Mesendoderm (in vitro differentiated cells): ENCODE measurements at regions not wholly inside any gene's neighbourhood (a gene's known extent, or its start where the extent isn't known, plus 50 kb on each side); places are given as distances from the start of the nearest gene placed in this dataset.
A peak's percentile ranks its signal among the peaks of the same experiment; 100 is the strongest.

ENCODE experiments used
- DNase-seq: peaks from one replicate; pipeline ENCODE4 v3.0.0; 2013
- H2AK5ac ChIP-seq: 2 replicates; pipeline ENCODE4 v1.6.1; 2013; ENCODE audit warnings: low read length, inconsistent platforms
- H2BK120ac ChIP-seq: 2 replicates; pipeline ENCODE4 v1.6.1; 2013; ENCODE audit warnings: low read depth, mild to moderate bottlenecking, low read length, moderate library complexity, mixed read lengths
- H2BK15ac ChIP-seq: replicated peaks from 2 replicates; pipeline ENCODE4 v1.6.1; 2013; ENCODE audit warnings: low read depth, mild to moderate bottlenecking, moderate library complexity
- H2BK5ac ChIP-seq: 2 replicates; pipeline ENCODE4 v1.6.1; 2013; ENCODE audit warnings: low read length, inconsistent platforms
- H3K18ac ChIP-seq: 2 replicates; pipeline ENCODE4 v1.6.1; 2013; ENCODE audit warnings: mild to moderate bottlenecking, low read length, mixed read lengths
- H3K23ac ChIP-seq: one replicate; pipeline ENCODE4 v1.6.1; 2013; ENCODE audit warnings: low read length
- H3K27ac ChIP-seq: 2 replicates; pipeline ENCODE4 v1.5.1; 2013; ENCODE audit warnings: low read depth, mild to moderate bottlenecking, inconsistent platforms, low read length, moderate library complexity
- H3K27me3 ChIP-seq: 2 replicates; pipeline ENCODE4 v1.6.1; 2013; ENCODE audit warnings: low read length, control low read depth, mild to moderate bottlenecking, inconsistent platforms; ENCODE audit not compliant: insufficient read depth, poor library complexity
- H3K36me3 ChIP-seq: 2 replicates; pipeline ENCODE4 v1.6.1; 2013; ENCODE audit warnings: low read length, inconsistent platforms; ENCODE audit not compliant: control insufficient read depth, insufficient read depth
- H3K4ac ChIP-seq: one replicate; pipeline ENCODE4 v1.6.1; 2013; ENCODE audit warnings: low read depth, mild to moderate bottlenecking, low read length, moderate library complexity
- H3K4me1 ChIP-seq: 2 replicates; pipeline ENCODE4 v1.6.1; 2013; ENCODE audit warnings: low read depth, low read length, inconsistent platforms; ENCODE audit not compliant: control insufficient read depth
- H3K4me2 ChIP-seq: 2 replicates; pipeline ENCODE4 v1.6.1; 2013; ENCODE audit warnings: low read length
- H3K4me3 ChIP-seq: 2 replicates; pipeline ENCODE4 v1.5.1; 2013; ENCODE audit warnings: mild to moderate bottlenecking, low read length
- H3K56ac ChIP-seq: one replicate; pipeline ENCODE4 v1.6.1; 2013; ENCODE audit warnings: low read length
- H3K79me1 ChIP-seq: 2 replicates; pipeline ENCODE4 v1.6.1; 2013; ENCODE audit warnings: low read length, inconsistent platforms
- H3K79me2 ChIP-seq: 2 replicates; pipeline ENCODE4 v1.6.1; 2013; ENCODE audit warnings: mild to moderate bottlenecking, low read length; ENCODE audit not compliant: control insufficient read depth, insufficient read depth
- H3K9ac ChIP-seq: 2 replicates; pipeline ENCODE4 v1.6.1; 2013; ENCODE audit warnings: low read length, inconsistent platforms
- H4K5ac ChIP-seq: one replicate; pipeline ENCODE4 v1.6.1; 2013; ENCODE audit warnings: low read length
- H4K8ac ChIP-seq: one replicate; pipeline ENCODE4 v1.6.1; 2013; ENCODE audit warnings: low read depth, mild to moderate bottlenecking, control low read depth, low read length, moderate library complexity
- WGBS: extraction: QIAGEN DNeasy Blood & Tissue Kit; methylation state at CpG from one replicate; pipeline ENCODE4 v1.1.7; 2013; ENCODE audit warnings: low lambda C conversion rate, missing lambda C conversion rate; ENCODE audit not compliant: insufficient coverage; ENCODE audit errors: extremely low coverage; 5-methylcytosine and 5-hydroxymethylcytosine counted together

DNA sequence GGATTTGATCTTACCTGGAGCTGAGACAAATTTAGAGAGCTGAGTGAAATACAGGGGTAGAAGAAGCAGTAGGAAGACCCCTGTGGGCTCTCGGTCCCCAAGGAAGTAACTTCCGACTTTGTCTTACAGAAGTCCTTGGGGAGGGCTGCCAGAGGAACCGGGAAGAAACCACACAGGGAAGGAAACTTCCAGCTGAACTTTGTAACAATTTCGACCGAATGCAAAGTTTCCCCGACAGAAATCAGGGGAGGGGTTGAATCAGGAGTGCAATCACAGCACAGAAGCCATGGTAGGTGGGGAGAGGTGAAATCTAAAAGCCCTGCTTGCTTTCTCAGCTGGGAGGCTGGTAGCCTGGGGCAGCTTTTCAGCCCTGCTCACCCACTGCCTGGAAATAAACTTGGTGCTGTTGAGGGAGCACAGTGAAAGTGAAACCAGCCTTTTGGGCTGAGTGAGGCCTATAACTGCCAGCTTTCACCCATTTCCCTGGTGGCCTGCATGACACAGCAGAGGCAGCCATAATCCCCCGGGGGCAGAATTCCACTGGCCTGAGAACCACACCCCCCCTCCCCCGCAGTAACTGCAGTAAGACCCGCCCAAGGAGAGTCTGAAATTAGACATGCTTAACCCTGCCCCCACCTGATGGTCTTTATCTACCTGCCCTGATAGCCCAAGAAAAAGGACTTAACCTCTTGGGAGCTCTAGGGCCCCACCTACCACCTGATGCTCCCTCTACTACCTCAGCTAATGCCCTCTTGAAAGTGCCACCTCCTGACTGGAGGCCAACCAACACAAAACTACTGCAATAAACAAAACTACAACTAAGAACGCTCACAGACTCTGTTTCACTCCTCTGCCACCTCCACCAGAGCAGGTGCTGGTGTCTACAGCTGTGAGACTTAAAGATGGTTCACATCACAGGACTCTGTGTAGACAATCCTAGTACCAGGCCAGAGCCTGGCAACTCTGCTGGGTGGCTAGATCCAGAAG is 248.2 kb downstream of the PARM1 start:
- Histone ChIP-seq H2BK120ac (no peak overlapping the region), H3K18ac (peak overlapping the region; percentile 3), H2BK15ac (no peak overlapping the region), H3K4me3 (no peak overlapping the region), H3K4ac (no peak overlapping the region), H3K23ac (no peak overlapping the region), H2BK5ac (no peak overlapping the region), H3K79me1 (no peaks in the 10 kb centered on the region), H4K5ac (no peak overlapping the region), H3K4me1 (no peaks in the 10 kb centered on the region), H3K4me2 (no peak overlapping the region), H3K27ac (no peak overlapping the region), H3K79me2 (no peaks in the 10 kb centered on the region), H3K56ac (peak overlapping the region; percentile 25), H3K36me3 (no peaks in the 10 kb centered on the region), H2AK5ac (no peak overlapping the region), H3K27me3 (no peaks in the 10 kb centered on the region), H4K8ac (no peak overlapping the region), H3K9ac (no peak overlapping the region)
- peak; percentile 60 for DNase-seq
- WGBS, result no CpG with 5 or more reads among the region's 10 CpGs

DNA sequence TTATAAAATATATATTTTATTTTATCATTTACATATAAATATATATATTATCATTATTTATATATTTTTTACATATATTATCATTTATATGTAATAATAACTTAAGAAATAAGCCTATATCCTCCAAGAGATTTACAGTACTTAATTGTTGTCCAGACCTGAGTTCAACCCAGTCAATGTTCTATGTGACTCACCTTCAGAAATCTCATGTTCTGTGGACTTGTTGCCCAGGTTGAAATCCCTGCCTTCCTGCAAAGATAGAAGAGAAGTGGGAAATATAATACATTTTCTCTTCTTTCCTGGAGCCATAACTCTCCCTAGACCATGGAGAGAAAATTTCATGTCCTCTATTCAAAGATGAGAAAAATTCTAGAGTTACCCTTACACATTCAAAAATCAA is 247.3 kb downstream of the PARM1 start:
- Histone ChIP-seq H3K79me1 (no peaks in the 10 kb centered on the region), H3K27me3 (no peaks in the 10 kb centered on the region), H3K18ac (no peak overlapping the region), H2BK15ac (no peak overlapping the region), H3K4me2 (no peak overlapping the region), H4K8ac (no peak overlapping the region), H3K79me2 (no peaks in the 10 kb centered on the region), H3K4me1 (no peaks in the 10 kb centered on the region), H4K5ac (no peak overlapping the region), H3K9ac (no peak overlapping the region), H3K23ac (no peak overlapping the region), H3K4me3 (no peak overlapping the region), H2AK5ac (no peak overlapping the region), H3K56ac (no peak overlapping the region), H3K27ac (no peak overlapping the region), H2BK5ac (no peak overlapping the region), H3K4ac (no peak overlapping the region), H2BK120ac (no peak overlapping the region), H3K36me3 (no peaks in the 10 kb centered on the region)
- no peak for DNase-seq

DNA sequence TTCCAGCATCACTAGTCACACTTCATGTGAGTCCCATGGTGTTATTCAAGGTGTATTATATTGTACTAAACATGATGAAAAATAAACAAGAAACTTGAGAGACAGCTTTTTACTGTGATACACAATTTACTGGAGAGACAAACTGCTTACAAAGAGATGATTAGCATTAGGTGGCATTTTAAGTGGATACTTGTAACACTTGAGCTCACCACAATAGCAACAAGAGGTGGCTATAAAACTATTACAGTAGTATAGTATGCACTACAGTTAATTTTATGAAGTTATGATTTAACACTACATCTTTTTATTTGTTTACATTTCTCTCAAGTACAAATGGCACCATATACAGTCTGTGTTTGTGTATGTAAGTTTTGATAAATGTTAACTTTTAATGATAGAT is 246.6 kb downstream of the PARM1 start:
- Histone ChIP-seq H3K79me1 (no peaks in the 10 kb centered on the region), H3K4me2 (no peak overlapping the region), H2BK15ac (no peak overlapping the region), H3K4ac (no peak overlapping the region), H3K79me2 (no peaks in the 10 kb centered on the region), H3K27me3 (no peaks in the 10 kb centered on the region), H3K56ac (no peak overlapping the region), H3K4me1 (no peaks in the 10 kb centered on the region), H3K27ac (no peak overlapping the region), H2BK120ac (no peak overlapping the region), H4K8ac (no peak overlapping the region), H4K5ac (no peak overlapping the region), H3K18ac (no peak overlapping the region), H3K4me3 (no peak overlapping the region), H2AK5ac (no peak overlapping the region), H3K9ac (no peak overlapping the region), H3K23ac (no peak overlapping the region), H3K36me3 (no peaks in the 10 kb centered on the region), H2BK5ac (no peak overlapping the region)
- DNase-seq, result no peak

DNA sequence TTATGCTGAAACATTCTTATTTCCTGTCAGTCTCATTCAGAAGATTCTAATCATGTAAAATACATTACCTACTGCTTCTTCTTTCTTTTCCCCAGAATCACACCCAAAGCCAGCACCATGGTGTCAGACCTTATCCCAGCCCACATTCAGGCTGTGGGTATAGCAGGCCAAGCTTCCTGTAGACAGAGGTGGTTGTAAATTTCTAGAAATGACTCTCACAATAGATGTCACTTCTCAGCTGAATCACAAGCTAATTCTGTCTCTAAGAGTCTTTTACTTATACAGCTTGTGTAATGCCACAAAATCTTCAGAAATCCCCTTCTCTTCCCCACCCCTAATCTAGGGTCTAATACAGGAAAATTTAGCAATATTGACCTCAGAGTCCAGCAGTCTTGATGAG is 239.6 kb downstream of the PARM1 start:
- Histone ChIP-seq H2BK120ac (no peak overlapping the region), H3K56ac (no peak overlapping the region), H3K27ac (no peak overlapping the region), H3K4me3 (no peak overlapping the region), H2AK5ac (no peak overlapping the region), H2BK15ac (no peak overlapping the region), H3K23ac (no peak overlapping the region), H3K4me1 (no peaks in the 10 kb centered on the region), H3K79me2 (no peaks in the 10 kb centered on the region), H2BK5ac (no peak overlapping the region), H3K4me2 (no peak overlapping the region), H3K79me1 (no peaks in the 10 kb centered on the region), H4K5ac (no peak overlapping the region), H3K18ac (no peak overlapping the region), H3K36me3 (no peaks in the 10 kb centered on the region), H4K8ac (no peak overlapping the region), H3K9ac (no peak overlapping the region), H3K27me3 (no peaks in the 10 kb centered on the region), H3K4ac (no peak overlapping the region)
- no peak for DNase-seq

DNA sequence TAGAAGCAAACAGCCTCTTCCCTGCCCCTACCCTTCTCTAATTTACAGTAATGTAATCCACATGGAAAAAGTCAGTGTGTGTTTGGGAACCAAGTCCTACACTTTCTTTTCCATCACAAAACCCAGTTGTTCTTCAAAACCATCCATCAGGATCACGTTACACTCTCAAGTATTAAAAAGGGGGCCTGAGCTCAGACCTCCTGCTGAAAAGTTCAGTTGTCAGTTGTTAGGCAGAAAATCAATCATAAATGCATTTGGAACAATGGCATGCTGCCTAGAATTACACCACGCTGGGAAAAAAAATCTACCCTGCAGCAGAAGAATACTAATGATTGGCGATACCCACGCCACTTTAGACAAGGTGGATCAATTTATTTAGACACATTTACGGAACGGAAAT is 236.5 kb downstream of the PARM1 start:
- Histone ChIP-seq H2AK5ac (no peak overlapping the region), H3K27me3 (no peaks in the 10 kb centered on the region), H3K79me2 (no peaks in the 10 kb centered on the region), H4K5ac (no peak overlapping the region), H3K4ac (no peak overlapping the region), H3K36me3 (no peaks in the 10 kb centered on the region), H3K9ac (no peak overlapping the region), H3K4me2 (no peak overlapping the region), H3K4me1 (no peaks in the 10 kb centered on the region), H3K23ac (no peak overlapping the region), H3K4me3 (no peak overlapping the region), H3K27ac (no peak overlapping the region), H2BK15ac (no peak overlapping the region), H3K56ac (no peak overlapping the region), H2BK120ac (no peak overlapping the region), H4K8ac (no peak overlapping the region), H3K18ac (no peak overlapping the region), H2BK5ac (no peak overlapping the region), H3K79me1 (no peaks in the 10 kb centered on the region)
- DNase-seq, result no peak
- WGBS, result no CpG with 5 or more reads among the region's 6 CpGs

DNA sequence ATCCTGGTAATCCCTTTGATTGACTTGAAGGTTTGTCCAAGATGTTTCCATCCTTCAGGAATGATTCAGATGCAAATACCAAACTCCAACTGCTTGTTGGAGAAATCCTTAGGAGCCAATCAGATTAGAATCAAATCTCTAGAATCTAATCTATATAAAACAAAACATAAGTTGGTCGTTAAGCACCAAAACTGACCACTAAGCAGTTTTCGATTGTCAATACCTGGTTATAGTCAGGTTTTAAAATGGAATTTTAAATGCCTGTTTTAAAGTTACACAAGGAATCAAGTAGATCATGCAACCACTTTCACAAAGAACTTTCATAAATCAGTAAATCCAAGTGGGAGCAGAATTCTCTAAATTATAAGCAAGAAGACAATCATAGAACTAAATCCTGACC is 236.1 kb downstream of the PARM1 start:
- no peak for DNase-seq
- Histone ChIP-seq H3K4ac (no peak overlapping the region), H3K79me2 (no peaks in the 10 kb centered on the region), H4K8ac (no peak overlapping the region), H3K23ac (no peak overlapping the region), H3K9ac (no peak overlapping the region), H3K4me3 (no peak overlapping the region), H2BK120ac (no peak overlapping the region), H3K36me3 (no peaks in the 10 kb centered on the region), H4K5ac (no peak overlapping the region), H3K79me1 (no peaks in the 10 kb centered on the region), H3K18ac (no peak overlapping the region), H3K27me3 (no peaks in the 10 kb centered on the region), H3K27ac (no peak overlapping the region), H3K4me1 (no peaks in the 10 kb centered on the region), H2BK5ac (no peak overlapping the region), H3K56ac (no peak overlapping the region), H2BK15ac (no peak overlapping the region), H3K4me2 (no peak overlapping the region), H2AK5ac (no peak overlapping the region)
- WGBS, result no CpG with 5 or more reads among the region's 2 CpGs
